HepG2 (cell line): ENCODE measurements at regions not wholly inside any gene's neighbourhood (a gene's known extent, or its start where the extent isn't known, plus 50 kb on each side); places are given as distances from the start of the nearest gene placed in this dataset.
"Not testable (repeated sequence)": the region's sequence is repeated elsewhere in the genome, so short reads cannot be mapped to it uniquely, and the experiment has no call there.

Source experiments
- CREM ChIP-seq, 2 experiments: sonication (generic) in 1 of 2; formaldehyde crosslinking in 1 of 2; IDR thresholded peaks; 2 replicates each; pipeline versions ENCODE4 v1.4.0 to v1.6.1; 2016 to 2020; ENCODE audit warnings: antibody characterized with exemption in 1 of 2, mild to moderate bottlenecking in 1 of 2, missing genetic modification reagents in 1 of 2
- NR3C1 ChIP-seq: sonication (generic); formaldehyde crosslinking; IDR thresholded peaks from 2 replicates; pipeline ENCODE4 v1.4.0; 2020; ENCODE audit warnings: missing genetic modification reagents
- PHF20 ChIP-seq: sonication (generic); formaldehyde crosslinking; IDR thresholded peaks from 2 replicates; pipeline ENCODE4 v1.5.0; 2020; ENCODE audit warnings: mild to moderate bottlenecking, missing genetic modification reagents
- PHF21A ChIP-seq: sonication (generic); formaldehyde crosslinking; IDR thresholded peaks from 2 replicates; pipeline ENCODE4 v1.5.0; 2020; ENCODE audit warnings: mild to moderate bottlenecking, missing genetic modification reagents
- SMARCC2 ChIP-seq: fragments of 450-650 bp; IDR thresholded peaks from 2 replicates; pipeline ENCODE4 v1.6.1; 2017; ENCODE audit warnings: antibody characterized with exemption, mild to moderate bottlenecking
- TBX3 ChIP-seq: fragments of 450-650 bp; IDR thresholded peaks from 2 replicates; pipeline ENCODE4 v1.6.1; 2017; ENCODE audit warnings: antibody characterized with exemption, mild to moderate bottlenecking, inconsistent platforms, borderline replicate concordance
- TF ChIP-seq, protein P1 (sequence below): sonication (generic); formaldehyde crosslinking; IDR thresholded peaks from 2 replicates; pipeline ENCODE4 v1.4.0; 2020; ENCODE audit warnings: missing genetic modification reagents
- TF ChIP-seq, protein P2 (sequence below): IDR thresholded peaks from 2 replicates; pipeline ENCODE4 v1.6.1; 2012; ENCODE audit warnings: inconsistent platforms
- TF ChIP-seq, protein P3 (sequence below): sonication (generic); formaldehyde crosslinking; IDR thresholded peaks from 2 replicates; pipeline ENCODE4 v1.8.1; 2023; ENCODE audit warnings: mild to moderate bottlenecking, missing genetic modification reagents, borderline replicate concordance

DNA sequence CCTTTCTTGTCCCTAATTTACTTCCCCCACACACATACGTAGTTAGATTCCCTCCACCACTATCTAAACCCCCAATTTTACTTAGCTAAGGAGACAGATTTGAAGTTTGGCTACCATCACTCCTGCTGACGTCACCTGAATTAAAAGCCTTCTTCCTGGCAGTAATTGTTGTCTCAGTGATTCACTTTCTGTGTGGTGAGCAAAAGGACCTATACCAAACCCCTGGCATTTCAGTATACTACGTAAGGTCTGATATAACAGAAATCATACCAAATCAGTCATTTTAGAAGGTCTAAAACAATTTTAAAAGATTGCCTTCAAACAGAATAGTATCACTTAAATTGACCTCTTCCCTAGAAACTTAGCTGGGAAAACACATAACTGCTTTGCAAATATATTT, 476.3 kb downstream of the TGIF2LX start:
- TF ChIP-seq PHF21A (CRISPR knock-in tag); TBX3; SMARCC2; CREM (IDR thresholded peaks at IDR 0.05); CREM (CRISPR knock-in tag; IDR thresholded peaks at IDR 0.05); PHF20 (CRISPR knock-in tag); NR3C1 (CRISPR knock-in tag): not testable (repeated sequence)
- TF ChIP-seq, protein P1, sequence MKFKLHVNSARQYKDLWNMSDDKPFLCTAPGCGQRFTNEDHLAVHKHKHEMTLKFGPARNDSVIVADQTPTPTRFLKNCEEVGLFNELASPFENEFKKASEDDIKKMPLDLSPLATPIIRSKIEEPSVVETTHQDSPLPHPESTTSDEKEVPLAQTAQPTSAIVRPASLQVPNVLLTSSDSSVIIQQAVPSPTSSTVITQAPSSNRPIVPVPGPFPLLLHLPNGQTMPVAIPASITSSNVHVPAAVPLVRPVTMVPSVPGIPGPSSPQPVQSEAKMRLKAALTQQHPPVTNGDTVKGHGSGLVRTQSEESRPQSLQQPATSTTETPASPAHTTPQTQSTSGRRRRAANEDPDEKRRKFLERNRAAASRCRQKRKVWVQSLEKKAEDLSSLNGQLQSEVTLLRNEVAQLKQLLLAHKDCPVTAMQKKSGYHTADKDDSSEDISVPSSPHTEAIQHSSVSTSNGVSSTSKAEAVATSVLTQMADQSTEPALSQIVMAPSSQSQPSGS (CRISPR knock-in tag): not testable (repeated sequence)
- TF ChIP-seq, protein P2, sequence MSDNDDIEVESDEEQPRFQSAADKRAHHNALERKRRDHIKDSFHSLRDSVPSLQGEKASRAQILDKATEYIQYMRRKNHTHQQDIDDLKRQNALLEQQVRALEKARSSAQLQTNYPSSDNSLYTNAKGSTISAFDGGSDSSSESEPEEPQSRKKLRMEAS: not testable (repeated sequence)
- TF ChIP-seq, protein P3, sequence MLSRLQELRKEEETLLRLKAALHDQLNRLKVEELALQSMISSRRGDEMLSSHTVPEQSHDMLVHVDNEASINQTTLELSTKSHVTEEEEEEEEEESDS (CRISPR knock-in tag): not testable (repeated sequence)
